Astrocyte (in vitro differentiated cells and primary cell): ENCODE measurements at regions not wholly inside any gene's neighbourhood (a gene's known extent, or its start where the extent isn't known, plus 50 kb on each side); places are given as distances from the start of the nearest gene placed in this dataset.

Source experiments
- DNase-seq: peaks from one replicate; pipeline ENCODE4 v3.0.0-alpha.2; 2010; ENCODE audit warnings: low read depth
- FAIRE-seq: peaks from 2 replicates; lab custom pipeline; 2011; peaks lifted over from hg19 to GRCh38; lab: Jason Lieb, UNC
- H2AFZ ChIP-seq: 2 replicates; pipeline ENCODE4 v1.6.0; 2012; ENCODE audit warnings: low read depth, low read length, inconsistent platforms
- H3K27ac ChIP-seq: 2 replicates; pipeline ENCODE4 v1.5.1; 2011; ENCODE audit warnings: low read depth, low read length, inconsistent platforms
- H3K27me3 ChIP-seq: 2 replicates; pipeline ENCODE4 v1.6.0; 2011; ENCODE audit warnings: low read length, inconsistent platforms; ENCODE audit not compliant: insufficient read depth
- H3K36me3 ChIP-seq: 2 replicates; pipeline ENCODE4 v1.5.1; 2011; ENCODE audit warnings: low read length, inconsistent platforms; ENCODE audit not compliant: insufficient read depth
- H3K4me1 ChIP-seq: 2 replicates; pipeline ENCODE4 v1.5.1; 2011; ENCODE audit warnings: low read length, inconsistent platforms; ENCODE audit not compliant: insufficient read depth
- H3K4me2 ChIP-seq: 2 replicates; pipeline ENCODE4 v1.6.0; 2012; ENCODE audit warnings: low read length, inconsistent platforms
- H3K4me3 ChIP-seq: 2 replicates; pipeline ENCODE4 v1.5.1; 2011; ENCODE audit warnings: low read depth, mild to moderate bottlenecking, low read length, inconsistent platforms; ENCODE audit not compliant: insufficient read depth
- H3K79me2 ChIP-seq: 2 replicates; pipeline ENCODE4 v1.6.0; 2012; ENCODE audit warnings: mild to moderate bottlenecking, low read length, inconsistent platforms; ENCODE audit not compliant: insufficient read depth
- H3K9ac ChIP-seq: 2 replicates; pipeline ENCODE4 v1.6.0; 2012; ENCODE audit warnings: mild to moderate bottlenecking, low read length, inconsistent platforms
- H3K9me3 ChIP-seq: 2 replicates; pipeline ENCODE4 v1.5.1; 2012; ENCODE audit warnings: low read depth, mild to moderate bottlenecking, low read length, inconsistent platforms; ENCODE audit not compliant: insufficient read depth
- H4K20me1 ChIP-seq: 2 replicates; pipeline ENCODE4 v1.6.0; 2012; ENCODE audit warnings: low read length, inconsistent platforms; ENCODE audit not compliant: insufficient read depth
- H3K27ac Mint-ChIP-seq: one replicate; pipeline ENCODE4 v1.8.0; 2021; ENCODE audit warnings: mild to moderate bottlenecking, mixed read lengths; ENCODE audit not compliant: unreplicated experiment
- H3K27me3 Mint-ChIP-seq: one replicate; pipeline ENCODE4 v1.8.0; 2021; ENCODE audit warnings: low read depth, mixed read lengths; ENCODE audit not compliant: unreplicated experiment
- H3K36me3 Mint-ChIP-seq: one replicate; pipeline ENCODE4 v1.8.0; 2021; ENCODE audit warnings: low read depth, mixed read lengths; ENCODE audit not compliant: unreplicated experiment
- H3K4me1 Mint-ChIP-seq: one replicate; pipeline ENCODE4 v1.8.0; 2021; ENCODE audit warnings: low read depth, mixed read lengths; ENCODE audit not compliant: unreplicated experiment
- H3K4me3 Mint-ChIP-seq: one replicate; pipeline ENCODE4 v1.8.0; 2021; ENCODE audit warnings: mild to moderate bottlenecking, moderate library complexity, mixed read lengths; ENCODE audit not compliant: unreplicated experiment
- H3K9me3 Mint-ChIP-seq: one replicate; pipeline ENCODE4 v1.8.0; 2021; ENCODE audit warnings: mild to moderate bottlenecking, mixed read lengths; ENCODE audit not compliant: unreplicated experiment
- EZH2 ChIP-seq: IDR thresholded peaks from 2 replicates; pipeline ENCODE4 v1.6.1; 2012; ENCODE audit warnings: mild to moderate bottlenecking, low read length, inconsistent platforms; ENCODE audit not compliant: insufficient read depth
- TF ChIP-seq, protein P1 (sequence below): IDR thresholded peaks from 2 replicates; pipeline ENCODE4 v1.5.1; 2011; ENCODE audit warnings: low read depth, mild to moderate bottlenecking, inconsistent platforms, low read length, moderate library complexity; ENCODE audit not compliant: insufficient read depth

DNA sequence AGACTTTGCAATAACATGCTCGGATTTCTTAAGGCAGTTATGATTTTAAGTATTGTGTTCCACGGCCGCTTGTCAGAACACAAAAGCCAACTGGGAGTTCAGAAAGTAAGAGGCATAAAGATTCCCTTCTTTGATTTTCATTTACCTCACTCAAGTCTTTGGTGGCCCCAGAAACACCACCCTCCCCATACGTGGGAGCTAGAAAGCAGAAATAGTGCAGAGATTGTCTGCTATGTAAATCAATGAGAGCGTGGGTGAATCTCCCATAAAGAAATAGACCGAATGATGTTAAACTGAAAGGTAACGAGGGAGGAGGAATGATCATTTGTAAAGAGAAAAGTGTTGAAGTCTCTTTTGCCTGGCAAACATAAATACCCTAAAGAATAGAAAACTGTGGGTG lies 322.1 kb upstream of the ETAA1 start:
- no peak for TF ChIP-seq EZH2
- TF ChIP-seq, protein P1, sequence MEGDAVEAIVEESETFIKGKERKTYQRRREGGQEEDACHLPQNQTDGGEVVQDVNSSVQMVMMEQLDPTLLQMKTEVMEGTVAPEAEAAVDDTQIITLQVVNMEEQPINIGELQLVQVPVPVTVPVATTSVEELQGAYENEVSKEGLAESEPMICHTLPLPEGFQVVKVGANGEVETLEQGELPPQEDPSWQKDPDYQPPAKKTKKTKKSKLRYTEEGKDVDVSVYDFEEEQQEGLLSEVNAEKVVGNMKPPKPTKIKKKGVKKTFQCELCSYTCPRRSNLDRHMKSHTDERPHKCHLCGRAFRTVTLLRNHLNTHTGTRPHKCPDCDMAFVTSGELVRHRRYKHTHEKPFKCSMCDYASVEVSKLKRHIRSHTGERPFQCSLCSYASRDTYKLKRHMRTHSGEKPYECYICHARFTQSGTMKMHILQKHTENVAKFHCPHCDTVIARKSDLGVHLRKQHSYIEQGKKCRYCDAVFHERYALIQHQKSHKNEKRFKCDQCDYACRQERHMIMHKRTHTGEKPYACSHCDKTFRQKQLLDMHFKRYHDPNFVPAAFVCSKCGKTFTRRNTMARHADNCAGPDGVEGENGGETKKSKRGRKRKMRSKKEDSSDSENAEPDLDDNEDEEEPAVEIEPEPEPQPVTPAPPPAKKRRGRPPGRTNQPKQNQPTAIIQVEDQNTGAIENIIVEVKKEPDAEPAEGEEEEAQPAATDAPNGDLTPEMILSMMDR = no peak
- no peak overlapping the region for H3K4me3 Mint-ChIP-seq
- Histone ChIP-seq H2AFZ (no peak overlapping the region), H3K79me2 (no peaks in the 10 kb centered on the region), H3K4me2 (no peak overlapping the region), H4K20me1 (no peaks in the 10 kb centered on the region), H3K4me3 (no peak overlapping the region), H3K36me3 (no peaks in the 10 kb centered on the region), H3K27me3 (no peaks in the 10 kb centered on the region), H3K9me3 (no peaks in the 10 kb centered on the region), H3K9ac (no peak overlapping the region), H3K27ac (no peak overlapping the region), H3K4me1 (no peaks in the 10 kb centered on the region)
- DNase-seq (no peak), FAIRE-seq (no peak)
- no peaks in the 10 kb centered on the region for H3K36me3 Mint-ChIP-seq
- H3K9me3 Mint-ChIP-seq = no peaks in the 10 kb centered on the region
- H3K4me1 Mint-ChIP-seq = peaks cover 3% of the 10 kb centered on the region
- no peak overlapping the region for H3K27ac Mint-ChIP-seq
- H3K27me3 Mint-ChIP-seq = peaks cover 2% of the 10 kb centered on the region

DNA sequence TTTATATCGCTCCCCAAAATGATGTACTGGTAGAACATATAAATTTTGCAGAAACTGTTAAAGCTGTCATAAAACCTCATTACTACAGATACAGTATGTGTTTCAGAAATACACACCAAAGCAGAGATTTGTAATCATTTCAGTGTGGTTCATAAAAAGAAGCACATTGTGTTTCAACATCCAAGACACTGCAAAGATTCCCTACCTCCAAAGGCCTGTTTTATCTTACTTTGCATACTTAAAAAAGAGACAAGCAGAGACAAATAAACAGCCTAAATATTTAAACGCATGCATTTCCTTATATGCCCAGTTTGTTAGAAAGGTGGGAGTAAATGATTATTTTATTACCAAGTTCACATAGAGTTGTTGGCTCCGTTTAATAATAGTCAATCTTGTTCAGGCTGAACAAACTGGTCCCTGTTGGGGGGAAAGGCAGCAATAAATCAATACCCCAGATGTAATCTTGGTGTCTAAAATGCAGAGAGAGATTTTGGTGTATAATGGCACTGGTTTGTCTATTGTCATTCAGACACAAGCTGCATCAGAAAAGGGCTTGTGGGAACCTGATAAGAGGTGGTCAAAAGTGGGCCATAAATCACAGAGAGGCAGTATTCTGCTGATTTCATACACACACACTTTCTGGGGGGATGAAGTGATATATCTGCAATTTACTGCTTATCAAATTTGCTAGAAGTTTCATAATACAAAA lies 321.4 kb upstream of the ETAA1 start:
- Histone ChIP-seq H3K4me2 (no peak overlapping the region), H3K9me3 (no peaks in the 10 kb centered on the region), H3K4me1 (no peaks in the 10 kb centered on the region), H3K36me3 (no peaks in the 10 kb centered on the region), H3K27me3 (no peaks in the 10 kb centered on the region), H4K20me1 (no peaks in the 10 kb centered on the region), H3K27ac (no peak overlapping the region), H3K4me3 (no peak overlapping the region), H3K9ac (no peak overlapping the region), H2AFZ (no peak overlapping the region), H3K79me2 (no peaks in the 10 kb centered on the region)
- Mint-ChIP-seq H3K4me3 (no peak overlapping the region), H3K9me3 (no peaks in the 10 kb centered on the region), H3K27ac (no peak overlapping the region), H3K4me1 (peaks cover 3% of the 10 kb centered on the region), H3K36me3 (no peaks in the 10 kb centered on the region), H3K27me3 (peaks cover 2% of the 10 kb centered on the region)
- TF ChIP-seq, protein P1 = no peak
- TF ChIP-seq EZH2 = no peak
- no peak for FAIRE-seq
- no peak for DNase-seq

DNA sequence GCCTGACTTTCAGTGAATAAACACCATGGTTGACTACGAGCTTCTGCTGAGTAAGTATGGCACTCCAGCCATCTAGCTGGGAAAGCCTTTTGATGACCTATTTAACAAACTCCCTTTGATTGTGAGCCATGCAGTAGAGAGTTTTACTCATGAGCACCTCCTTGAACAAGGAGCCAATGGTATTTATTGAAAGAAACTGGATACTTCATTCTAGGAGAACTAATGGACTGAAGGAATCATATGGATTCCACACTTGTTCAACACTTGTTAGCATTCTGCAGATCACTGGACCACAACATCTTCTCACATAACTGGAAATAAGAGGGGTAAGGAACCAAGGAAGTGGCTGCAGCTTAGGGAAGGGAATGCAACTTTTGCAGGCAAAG lies 320.9 kb upstream of the ETAA1 start:
- H3K4me1 Mint-ChIP-seq = peaks cover 2% of the 10 kb centered on the region
- H3K27ac Mint-ChIP-seq = no peak overlapping the region
- Histone ChIP-seq H3K79me2 (no peaks in the 10 kb centered on the region), H3K27me3 (no peaks in the 10 kb centered on the region), H3K9ac (no peak overlapping the region), H3K36me3 (no peaks in the 10 kb centered on the region), H3K27ac (no peak overlapping the region), H3K9me3 (no peaks in the 10 kb centered on the region), H3K4me2 (no peak overlapping the region), H3K4me3 (no peak overlapping the region), H4K20me1 (no peaks in the 10 kb centered on the region), H3K4me1 (no peaks in the 10 kb centered on the region), H2AFZ (no peak overlapping the region)
- TF ChIP-seq EZH2 = no peak
- TF ChIP-seq, protein P1 = no peak
- no peak overlapping the region for H3K4me3 Mint-ChIP-seq
- peaks cover 2% of the 10 kb centered on the region for H3K27me3 Mint-ChIP-seq
- no peaks in the 10 kb centered on the region for H3K36me3 Mint-ChIP-seq
- FAIRE-seq (no peak), DNase-seq (no peak)
- H3K9me3 Mint-ChIP-seq = no peaks in the 10 kb centered on the region
